ENCODE measurements at regions not wholly inside any gene's neighbourhood (a gene's known extent, or its start where the extent isn't known, plus 50 kb on each side); places are given as distances from the start of the nearest gene placed in this dataset.

GRCh38 chr1:244952280-244952933 lies 88.1 kb upstream of the HNRNPU start:
- no peaks in the 10 kb centered on the region for H3K27me3 ChIP-seq
- no peaks in the 10 kb centered on the region for H3K36me3 ChIP-seq
- no peaks in the 10 kb centered on the region for H3K9me3 ChIP-seq
- H3K27ac ChIP-seq, result no peak overlapping the region
- no peak for DNase-seq (ENCODE audit: extremely low spot score in 2 of 2)
- TF ChIP-seq, protein P1, sequence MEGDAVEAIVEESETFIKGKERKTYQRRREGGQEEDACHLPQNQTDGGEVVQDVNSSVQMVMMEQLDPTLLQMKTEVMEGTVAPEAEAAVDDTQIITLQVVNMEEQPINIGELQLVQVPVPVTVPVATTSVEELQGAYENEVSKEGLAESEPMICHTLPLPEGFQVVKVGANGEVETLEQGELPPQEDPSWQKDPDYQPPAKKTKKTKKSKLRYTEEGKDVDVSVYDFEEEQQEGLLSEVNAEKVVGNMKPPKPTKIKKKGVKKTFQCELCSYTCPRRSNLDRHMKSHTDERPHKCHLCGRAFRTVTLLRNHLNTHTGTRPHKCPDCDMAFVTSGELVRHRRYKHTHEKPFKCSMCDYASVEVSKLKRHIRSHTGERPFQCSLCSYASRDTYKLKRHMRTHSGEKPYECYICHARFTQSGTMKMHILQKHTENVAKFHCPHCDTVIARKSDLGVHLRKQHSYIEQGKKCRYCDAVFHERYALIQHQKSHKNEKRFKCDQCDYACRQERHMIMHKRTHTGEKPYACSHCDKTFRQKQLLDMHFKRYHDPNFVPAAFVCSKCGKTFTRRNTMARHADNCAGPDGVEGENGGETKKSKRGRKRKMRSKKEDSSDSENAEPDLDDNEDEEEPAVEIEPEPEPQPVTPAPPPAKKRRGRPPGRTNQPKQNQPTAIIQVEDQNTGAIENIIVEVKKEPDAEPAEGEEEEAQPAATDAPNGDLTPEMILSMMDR (IDR thresholded peaks at IDR 0.05), result no peak
- TF ChIP-seq POLR2AphosphoS5 (IDR thresholded peaks at IDR 0.05; ENCODE audit: insufficient read depth in 1 of 2, low read depth in 1 of 2) (no peak), POLR2A (IDR thresholded peaks at IDR 0.05) (no peak)
- intact Hi-C loops (cut with DNase I), result no loop called here
- no peaks in the 10 kb centered on the region for H3K4me1 ChIP-seq
- H3K4me3 ChIP-seq, result no peak overlapping the region

DNA sequence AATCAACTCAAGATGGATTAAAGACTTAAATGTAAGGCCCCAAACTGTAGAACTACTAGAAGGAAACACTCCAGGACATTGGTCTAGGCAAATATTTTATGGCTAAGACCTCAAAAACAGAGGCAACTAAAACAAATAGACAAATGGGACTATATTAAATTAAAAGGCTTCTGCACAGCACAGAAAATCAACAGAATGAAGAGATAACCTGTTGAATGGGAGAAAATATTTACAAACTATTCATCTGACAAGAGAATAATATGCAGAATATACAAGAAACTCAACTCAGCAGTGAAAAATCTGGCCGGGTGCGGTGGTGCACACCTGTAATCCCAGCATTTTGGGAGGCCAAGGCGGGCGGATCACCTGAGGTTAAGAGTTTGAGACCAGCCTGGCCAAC lies 84.1 kb upstream of the HNRNPU start:
- no peak for DNase-seq (ENCODE audit: extremely low spot score in 2 of 2)
- no peak overlapping the region for H3K4me3 ChIP-seq
- H3K36me3 ChIP-seq, result no peaks in the 10 kb centered on the region
- no peaks in the 10 kb centered on the region for H3K9me3 ChIP-seq
- intact Hi-C loops (cut with DNase I), result no loop called here
- TF ChIP-seq, protein P1 (IDR thresholded peaks at IDR 0.05), result no peak
- no peak overlapping the region for H3K27ac ChIP-seq
- H3K4me1 ChIP-seq, result no peaks in the 10 kb centered on the region
- H3K27me3 ChIP-seq, result no peaks in the 10 kb centered on the region

GRCh38 chr1:244945109-244945671 lies 80.8 kb upstream of the HNRNPU start:
- intact Hi-C loops (cut with DNase I), result no loop called here

DNA sequence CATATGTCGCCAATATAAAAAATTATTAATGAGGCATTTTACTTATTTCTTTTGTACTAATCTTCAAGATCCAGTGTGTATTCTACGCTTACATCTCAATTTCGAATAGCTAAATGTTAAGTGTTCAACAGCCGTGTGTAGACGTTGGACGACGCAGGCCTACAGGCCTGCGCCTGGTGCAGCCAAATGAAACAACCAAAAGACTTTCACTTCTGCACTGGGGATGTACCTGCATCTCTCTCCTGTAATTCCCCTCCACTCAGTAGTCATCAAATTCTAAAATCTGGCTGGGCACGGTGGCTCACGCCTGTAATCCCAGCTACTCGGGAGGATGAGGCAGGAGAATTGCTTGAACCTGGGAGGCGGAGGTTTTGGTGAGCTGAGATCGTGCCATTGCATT lies 76.8 kb upstream of the HNRNPU start:
- Histone ChIP-seq H3K27me3 (no peaks in the 10 kb centered on the region), H3K9me3 (no peaks in the 10 kb centered on the region), H3K36me3 (no peaks in the 10 kb centered on the region), H3K27ac (no peak overlapping the region), H3K4me3 (no peak overlapping the region), H3K4me1 (no peaks in the 10 kb centered on the region)
- no peak for DNase-seq (ENCODE audit: extremely low spot score in 2 of 2)
- TF ChIP-seq, protein P1 (IDR thresholded peaks at IDR 0.05), result no peak
- no peak for TF ChIP-seq POLR2A (IDR thresholded peaks at IDR 0.05)
- no peak for TF ChIP-seq POLR2AphosphoS5 (IDR thresholded peaks at IDR 0.05; ENCODE audit: insufficient read depth in 1 of 2, low read depth in 1 of 2)
- intact Hi-C loops (cut with DNase I), result no loop called here

More at GRCh38 chr1:244945109-244945671, 80.8 kb upstream of the HNRNPU start:
- TF ChIP-seq POLR2AphosphoS5 (IDR thresholded peaks at IDR 0.05; ENCODE audit: insufficient read depth in 1 of 2, low read depth in 1 of 2) (no peak), POLR2A (IDR thresholded peaks at IDR 0.05) (no peak)
- TF ChIP-seq, protein P1 (IDR thresholded peaks at IDR 0.05), result no peak
- Histone ChIP-seq H3K36me3 (no peaks in the 10 kb centered on the region), H3K27ac (no peak overlapping the region), H3K9me3 (no peaks in the 10 kb centered on the region), H3K4me1 (no peaks in the 10 kb centered on the region), H3K27me3 (no peaks in the 10 kb centered on the region), H3K4me3 (no peak overlapping the region)
- DNase-seq (ENCODE audit: extremely low spot score in 2 of 2), result no peak

DNA sequence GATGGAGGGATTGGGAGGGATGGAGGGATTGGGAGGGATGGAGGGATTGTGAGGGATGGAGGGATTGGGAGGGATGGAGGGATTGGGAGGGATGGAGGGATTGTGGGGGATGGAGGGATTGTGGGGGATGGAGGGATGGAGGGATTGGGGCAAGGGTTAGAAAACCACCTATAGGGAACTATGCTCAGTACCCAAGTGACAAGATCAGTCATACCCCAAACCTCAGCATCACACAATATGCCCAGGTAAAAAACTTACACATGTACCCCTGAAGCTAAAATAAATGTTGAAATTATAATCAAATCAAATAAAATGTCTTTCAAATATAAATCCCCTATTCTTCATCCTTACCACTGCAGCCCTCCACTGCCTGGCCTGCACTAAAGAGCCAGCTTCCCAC lies 72.8 kb upstream of the HNRNPU start:
- Histone ChIP-seq H3K27ac (no peak overlapping the region), H3K4me3 (no peak overlapping the region), H3K27me3 (no peaks in the 10 kb centered on the region), H3K36me3 (no peaks in the 10 kb centered on the region), H3K9me3 (no peaks in the 10 kb centered on the region), H3K4me1 (no peaks in the 10 kb centered on the region)
- TF ChIP-seq POLR2A (IDR thresholded peaks at IDR 0.05) (no peak), POLR2AphosphoS5 (IDR thresholded peaks at IDR 0.05; ENCODE audit: insufficient read depth in 1 of 2, low read depth in 1 of 2) (no peak)
- TF ChIP-seq, protein P1 (IDR thresholded peaks at IDR 0.05), result no peak
- intact Hi-C loops (cut with DNase I), result no loop called here
- no peak for DNase-seq (ENCODE audit: extremely low spot score in 2 of 2)
